HG03342 (cell line): ENCODE measurements at regions not wholly inside any gene's neighbourhood (a gene's known extent, or its start where the extent isn't known, plus 50 kb on each side); places are given as distances from the start of the nearest gene placed in this dataset.
"Not testable (repeated sequence)": the region's sequence is repeated elsewhere in the genome, so short reads cannot be mapped to it uniquely, and the experiment has no call there.

Source experiments
- ATAC-seq: cut with Tn5 transposase; IDR thresholded peaks from one replicate; pipeline ENCODE4 v1.9.1; 2021; ENCODE audit warnings: mild to moderate bottlenecking, moderate library complexity; ENCODE audit not compliant: unreplicated experiment

- ATAC-seq = no peak
Measured at GRCh38 chr6:130494729-130495128, 128.9 kb downstream of the TMEM200A start.

GRCh38 chr6:130500693-130501092, 134.9 kb downstream of the TMEM200A start:
- ATAC-seq = no peak

GRCh38 chr6:130503146-130503545, 137.3 kb downstream of the TMEM200A start:
- no peak for ATAC-seq

DNA sequence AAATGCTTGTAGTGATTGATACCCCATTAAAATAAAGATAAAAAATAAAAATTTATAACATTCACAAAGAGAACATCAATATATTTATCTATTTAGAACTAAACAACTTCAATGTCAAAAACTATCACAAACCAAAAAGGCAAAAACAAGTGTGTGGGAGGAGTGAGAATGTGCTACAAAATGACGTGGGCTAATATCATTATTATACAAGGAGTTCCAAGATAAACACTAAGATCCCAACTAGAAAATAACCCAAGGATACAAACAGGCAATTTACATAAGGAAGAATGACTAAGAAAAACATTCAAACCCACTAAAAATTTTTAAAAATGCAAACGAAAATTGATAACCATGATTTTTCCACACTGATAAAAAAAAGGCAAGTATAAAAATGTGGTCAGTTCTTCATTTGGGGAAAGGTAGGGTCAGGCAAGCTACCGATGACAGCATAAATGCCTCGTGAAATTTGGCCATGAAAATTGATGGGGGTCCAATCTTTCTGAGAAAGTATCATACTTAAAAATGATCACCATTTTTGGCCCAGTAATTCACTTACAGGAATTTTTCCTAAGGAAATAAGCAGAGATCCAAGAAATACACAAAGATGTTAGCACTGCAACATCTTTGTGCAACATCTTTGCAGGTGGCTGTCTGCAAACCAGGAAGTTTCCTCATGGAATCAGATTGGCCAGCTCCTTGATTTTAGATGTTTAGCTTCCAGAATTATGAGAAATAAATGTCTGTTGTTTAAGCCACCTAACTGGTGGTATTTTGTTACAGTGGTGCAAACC, 140.2 kb downstream of the TMEM200A start:
- ATAC-seq = no peak

DNA sequence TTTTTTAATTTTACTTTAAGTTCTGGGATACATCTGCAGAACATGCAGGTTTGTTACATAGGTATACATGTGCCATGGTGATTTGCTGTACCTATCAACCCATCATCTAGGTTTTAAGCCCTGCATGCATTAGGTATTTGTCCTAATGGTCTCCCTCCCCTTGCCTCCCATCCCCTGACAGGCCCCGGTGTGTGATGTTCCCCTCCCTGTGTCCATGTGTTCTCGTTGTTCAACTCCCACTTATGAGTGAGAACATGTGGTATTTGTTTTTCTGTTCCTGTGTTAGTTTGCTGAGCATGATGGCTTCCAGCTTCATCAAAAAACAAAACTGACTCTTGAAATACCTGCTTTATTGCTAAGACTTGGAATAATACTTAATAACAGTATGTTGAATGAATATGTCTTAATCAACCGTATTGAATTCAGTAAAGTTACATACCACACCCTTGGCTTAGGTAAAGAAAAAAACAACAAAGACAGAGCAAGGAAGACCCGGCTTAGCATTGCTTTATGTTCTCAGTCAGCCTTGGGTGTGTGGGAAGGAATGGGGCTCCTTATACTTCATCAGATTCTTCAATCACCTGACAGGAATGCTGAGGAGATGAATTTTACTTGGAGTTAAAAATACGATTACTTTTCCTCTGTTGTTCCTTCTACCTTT, 141.3 kb downstream of the TMEM200A start:
- not testable (repeated sequence) for ATAC-seq

- ATAC-seq = no peak
Measured at GRCh38 chr6:130507666-130508028, 141.8 kb downstream of the TMEM200A start.

- ATAC-seq = peak; percentile 47
Measured at GRCh38 chr6:130513770-130514169, 148.0 kb downstream of the TMEM200A start.

DNA sequence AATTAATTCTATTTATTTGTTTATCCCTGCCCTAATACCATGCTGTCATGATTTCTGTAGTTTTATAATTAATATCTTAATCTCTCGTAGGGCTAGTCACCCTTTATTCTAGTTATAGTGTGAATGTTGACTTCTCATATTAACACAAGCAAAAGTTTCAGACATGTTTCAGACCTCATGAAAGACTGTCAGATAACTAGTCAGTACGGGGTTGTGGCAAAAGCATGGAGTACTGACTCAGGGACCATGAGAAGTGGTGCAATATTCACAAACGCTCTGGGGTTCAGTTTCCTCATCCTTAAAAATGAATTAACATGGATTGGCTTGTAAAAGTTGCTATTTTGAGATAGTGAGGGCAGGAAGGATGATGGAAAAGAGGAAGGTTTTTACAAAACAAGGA, 148.9 kb downstream of the TMEM200A start:
- ATAC-seq = no peak

DNA sequence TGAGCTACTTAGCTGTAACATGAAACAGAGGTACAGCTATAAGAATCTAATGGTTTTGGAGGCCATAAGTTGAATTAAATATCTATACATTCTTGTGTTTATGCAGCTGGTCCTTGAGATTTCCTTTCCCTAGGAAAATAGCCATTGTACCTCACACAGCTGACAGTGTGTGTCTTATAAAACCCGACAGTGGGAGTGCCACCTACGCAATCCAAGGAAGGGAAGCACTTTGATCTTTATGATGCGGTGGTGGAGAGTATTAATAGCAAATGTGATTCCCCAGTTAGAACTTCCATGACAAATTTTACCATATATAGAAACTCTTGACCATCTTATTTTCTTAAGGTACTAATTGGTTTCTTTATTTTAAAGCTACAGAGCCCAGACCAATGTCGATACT, 149.5 kb downstream of the TMEM200A start:
- no peak for ATAC-seq

- no peak for ATAC-seq
Measured at GRCh38 chr6:130516604-130517003, 150.8 kb downstream of the TMEM200A start.

DNA sequence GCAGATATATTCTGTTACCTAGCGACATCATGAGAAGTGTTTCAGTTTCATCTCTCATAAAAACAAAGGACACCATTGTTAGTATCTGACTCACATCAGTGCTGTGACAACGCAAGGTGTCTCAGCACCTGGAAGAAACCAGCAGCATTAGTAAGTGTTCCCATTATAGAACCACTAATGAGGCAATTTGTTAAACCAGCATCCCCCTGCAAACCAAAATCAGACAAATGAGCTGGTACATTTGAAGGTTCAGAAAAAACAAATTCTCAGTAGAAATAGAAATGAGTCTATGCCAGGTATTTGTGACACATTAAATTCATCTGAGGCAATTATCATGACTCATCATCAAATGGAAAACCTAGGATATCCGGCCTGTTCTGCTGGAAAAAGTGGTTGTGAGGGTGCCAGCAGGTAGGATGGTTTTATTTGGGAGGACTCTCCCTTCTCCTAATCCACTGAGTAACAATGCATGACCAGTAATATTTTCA, 151.7 kb downstream of the TMEM200A start:
- ATAC-seq = peak; percentile 90

DNA sequence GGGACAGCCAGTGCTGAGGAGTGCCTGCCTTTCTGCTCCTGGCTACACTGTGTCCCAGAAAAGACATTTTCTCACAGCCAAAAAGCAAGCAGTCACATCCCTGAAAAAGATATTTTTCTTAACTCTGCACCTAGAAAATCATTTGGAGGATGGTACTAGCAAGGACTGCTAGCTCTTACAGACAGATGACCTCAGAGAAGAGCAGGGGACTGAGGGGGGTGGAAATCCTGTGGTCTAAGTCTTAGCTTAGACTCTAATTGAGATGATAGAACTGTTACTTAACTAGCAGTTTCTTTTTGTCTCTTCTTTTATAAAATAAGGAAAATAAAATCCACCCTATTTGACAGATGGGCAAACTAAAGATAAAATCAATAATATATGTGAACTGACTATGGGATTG, 152.8 kb downstream of the TMEM200A start:
- no peak for ATAC-seq

- ATAC-seq = no peak
Measured at GRCh38 chr6:130520221-130520620, 154.4 kb downstream of the TMEM200A start.

DNA sequence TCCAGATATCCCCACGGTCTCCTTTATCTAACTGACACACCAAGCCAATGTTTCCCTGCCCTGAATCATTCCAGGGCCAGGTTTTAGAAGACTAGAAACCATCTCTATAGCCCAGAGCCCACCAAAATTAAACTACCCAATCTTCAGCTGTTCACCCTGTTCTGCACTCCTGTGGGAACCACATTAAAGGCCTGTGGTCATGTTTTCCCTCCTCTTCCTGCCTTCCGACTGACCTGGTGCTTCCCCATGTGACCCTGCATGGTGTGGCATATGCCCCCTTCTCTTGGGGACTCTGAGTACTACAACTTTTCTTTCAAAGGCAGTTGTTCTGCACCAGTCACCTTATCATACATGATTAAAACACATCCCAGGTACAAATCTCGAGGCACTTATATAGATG, 155.0 kb downstream of the TMEM200A start:
- ATAC-seq = no peak

DNA sequence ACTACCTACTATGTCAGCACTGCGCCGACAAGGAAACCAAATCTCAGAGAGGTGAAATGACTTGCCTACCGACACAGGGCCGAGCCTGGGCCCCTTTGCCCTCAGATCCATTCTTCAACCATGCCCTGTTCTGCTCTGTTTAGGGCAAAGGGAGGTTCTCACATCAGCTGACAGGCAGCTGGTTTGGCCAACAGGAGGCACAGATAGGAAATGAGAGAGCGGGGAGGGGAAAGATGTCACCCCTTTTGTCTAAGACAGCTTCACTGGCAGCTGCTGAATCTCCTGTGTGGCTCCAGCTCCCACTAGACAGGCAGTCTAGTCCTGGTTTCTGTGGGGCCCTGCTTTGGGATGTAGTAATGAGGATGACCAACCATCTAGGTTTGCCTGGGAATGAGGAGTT, 158.7 kb downstream of the TMEM200A start:
- peak; percentile 39 for ATAC-seq

DNA sequence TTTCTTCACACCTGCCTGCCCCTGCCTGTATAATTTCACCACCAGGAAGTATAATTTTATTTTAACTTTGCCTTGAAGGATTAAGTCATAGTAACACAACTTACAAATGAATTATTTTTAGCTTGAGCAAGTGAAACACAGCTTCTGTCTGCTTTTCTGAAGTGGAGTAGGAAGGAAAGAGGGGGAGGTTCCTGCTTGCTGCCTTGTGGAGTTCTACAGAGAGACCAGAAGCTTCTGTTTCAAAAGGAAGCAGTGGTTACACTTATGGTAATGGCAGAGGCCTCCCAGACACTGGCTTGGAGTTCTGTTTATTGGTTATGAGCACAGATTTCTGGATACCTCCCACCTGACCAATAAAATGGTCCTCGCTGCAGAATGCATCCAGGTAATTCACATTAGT, 159.6 kb downstream of the TMEM200A start:
- peak; percentile 60 for ATAC-seq

DNA sequence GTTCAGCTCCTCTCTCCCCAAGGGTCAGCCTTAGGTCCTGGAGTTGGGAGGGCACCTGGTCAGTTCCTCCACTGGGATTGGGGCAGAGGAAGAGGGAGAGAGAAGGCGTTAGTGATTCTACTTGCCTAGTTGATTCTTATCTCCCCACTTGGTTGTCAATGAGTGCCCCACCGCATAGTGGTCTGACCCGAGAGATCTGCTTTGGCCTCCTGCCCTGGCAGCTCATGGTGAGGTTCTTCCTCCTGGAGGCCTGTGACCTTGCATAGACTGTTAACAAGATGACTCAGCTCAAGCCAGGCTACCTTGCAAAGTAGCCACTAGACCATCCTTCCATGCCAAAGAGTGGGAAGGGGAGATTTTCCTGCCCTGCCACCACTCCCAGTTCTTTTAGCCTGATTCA, 160.6 kb downstream of the TMEM200A start:
- no peak for ATAC-seq

- ATAC-seq = no peak
Measured at GRCh38 chr6:130527173-130527572, 161.4 kb downstream of the TMEM200A start.

DNA sequence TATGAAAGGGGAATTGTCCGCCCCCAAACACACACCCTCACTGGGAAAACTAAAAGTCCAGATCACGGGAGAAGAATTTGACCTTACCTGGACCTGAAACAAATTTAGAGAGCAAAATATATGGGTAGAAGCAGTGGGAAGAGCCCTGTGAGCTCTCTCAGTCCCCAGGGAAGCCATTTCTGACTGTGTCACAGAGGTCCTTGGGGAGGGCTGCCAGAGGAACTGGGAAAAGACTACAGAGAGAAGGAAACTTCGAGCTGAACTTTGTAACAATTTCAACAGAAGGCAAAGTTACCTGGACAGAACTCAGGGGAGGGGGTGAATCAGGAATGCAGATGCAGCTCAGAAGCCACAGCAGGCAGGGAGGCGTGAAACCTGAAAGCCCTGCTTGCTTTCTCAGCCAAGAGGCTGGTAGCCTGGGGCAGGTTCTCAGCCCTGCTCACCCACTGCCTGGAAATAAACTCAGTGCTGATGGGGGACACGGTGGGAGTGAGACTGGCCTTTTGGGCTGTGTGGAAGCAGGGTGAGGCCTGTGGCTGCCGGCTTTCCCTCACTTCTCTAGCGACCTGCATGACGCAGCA, 163.8 kb downstream of the TMEM200A start:
- no peak for ATAC-seq

GRCh38 chr6:130534627-130535026, 168.8 kb downstream of the TMEM200A start:
- ATAC-seq = no peak

DNA sequence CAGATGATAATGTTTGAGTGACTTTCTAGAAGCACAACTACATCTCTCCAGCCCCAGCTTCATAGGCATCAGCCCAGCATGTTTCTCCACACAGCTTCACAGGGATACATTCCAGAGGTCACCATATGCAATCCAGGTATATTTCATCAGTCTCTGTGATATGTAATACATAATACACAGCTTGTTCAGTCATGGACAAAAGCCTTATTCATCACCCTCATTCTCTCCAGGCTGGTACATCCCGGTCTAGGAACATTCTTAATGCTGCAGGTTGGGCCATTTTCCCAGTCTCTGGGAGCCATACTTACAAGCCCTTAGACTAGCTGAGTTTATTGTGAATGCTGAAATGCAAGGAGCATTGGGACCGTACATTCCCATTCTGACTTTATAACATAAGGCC, 169.4 kb downstream of the TMEM200A start:
- no peak for ATAC-seq

- ATAC-seq = no peak
Measured at GRCh38 chr6:130537447-130537846, 171.6 kb downstream of the TMEM200A start.
